ENCODE measurements at regions not wholly inside any gene's neighbourhood (a gene's known extent, or its start where the extent isn't known, plus 50 kb on each side); places are given as distances from the start of the nearest gene placed in this dataset.

GRCh38 chr16:54689072-54689865 is 241.4 kb upstream of the IRX5 start:
- TF ChIP-seq, protein P1, sequence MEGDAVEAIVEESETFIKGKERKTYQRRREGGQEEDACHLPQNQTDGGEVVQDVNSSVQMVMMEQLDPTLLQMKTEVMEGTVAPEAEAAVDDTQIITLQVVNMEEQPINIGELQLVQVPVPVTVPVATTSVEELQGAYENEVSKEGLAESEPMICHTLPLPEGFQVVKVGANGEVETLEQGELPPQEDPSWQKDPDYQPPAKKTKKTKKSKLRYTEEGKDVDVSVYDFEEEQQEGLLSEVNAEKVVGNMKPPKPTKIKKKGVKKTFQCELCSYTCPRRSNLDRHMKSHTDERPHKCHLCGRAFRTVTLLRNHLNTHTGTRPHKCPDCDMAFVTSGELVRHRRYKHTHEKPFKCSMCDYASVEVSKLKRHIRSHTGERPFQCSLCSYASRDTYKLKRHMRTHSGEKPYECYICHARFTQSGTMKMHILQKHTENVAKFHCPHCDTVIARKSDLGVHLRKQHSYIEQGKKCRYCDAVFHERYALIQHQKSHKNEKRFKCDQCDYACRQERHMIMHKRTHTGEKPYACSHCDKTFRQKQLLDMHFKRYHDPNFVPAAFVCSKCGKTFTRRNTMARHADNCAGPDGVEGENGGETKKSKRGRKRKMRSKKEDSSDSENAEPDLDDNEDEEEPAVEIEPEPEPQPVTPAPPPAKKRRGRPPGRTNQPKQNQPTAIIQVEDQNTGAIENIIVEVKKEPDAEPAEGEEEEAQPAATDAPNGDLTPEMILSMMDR (IDR thresholded peaks at IDR 0.05; ENCODE audit: control extremely low read depth, extremely low read depth, low read depth, missing control alignments) = no peak
- CTCF ChIA-PET = no interaction called here
- DNase-seq (ENCODE audit: extremely low spot score) = no peak
- POLR2A ChIA-PET = no interaction called here

GRCh38 chr16:54688339-54688738 is 242.3 kb upstream of the IRX5 start:
- DNase-seq (ENCODE audit: extremely low spot score) = no peak
- ChIA-PET POLR2A (no interaction called here), CTCF (no interaction called here)
- TF ChIP-seq, protein P1 (IDR thresholded peaks at IDR 0.05; ENCODE audit: control extremely low read depth, extremely low read depth, low read depth, missing control alignments) = no peak

DNA sequence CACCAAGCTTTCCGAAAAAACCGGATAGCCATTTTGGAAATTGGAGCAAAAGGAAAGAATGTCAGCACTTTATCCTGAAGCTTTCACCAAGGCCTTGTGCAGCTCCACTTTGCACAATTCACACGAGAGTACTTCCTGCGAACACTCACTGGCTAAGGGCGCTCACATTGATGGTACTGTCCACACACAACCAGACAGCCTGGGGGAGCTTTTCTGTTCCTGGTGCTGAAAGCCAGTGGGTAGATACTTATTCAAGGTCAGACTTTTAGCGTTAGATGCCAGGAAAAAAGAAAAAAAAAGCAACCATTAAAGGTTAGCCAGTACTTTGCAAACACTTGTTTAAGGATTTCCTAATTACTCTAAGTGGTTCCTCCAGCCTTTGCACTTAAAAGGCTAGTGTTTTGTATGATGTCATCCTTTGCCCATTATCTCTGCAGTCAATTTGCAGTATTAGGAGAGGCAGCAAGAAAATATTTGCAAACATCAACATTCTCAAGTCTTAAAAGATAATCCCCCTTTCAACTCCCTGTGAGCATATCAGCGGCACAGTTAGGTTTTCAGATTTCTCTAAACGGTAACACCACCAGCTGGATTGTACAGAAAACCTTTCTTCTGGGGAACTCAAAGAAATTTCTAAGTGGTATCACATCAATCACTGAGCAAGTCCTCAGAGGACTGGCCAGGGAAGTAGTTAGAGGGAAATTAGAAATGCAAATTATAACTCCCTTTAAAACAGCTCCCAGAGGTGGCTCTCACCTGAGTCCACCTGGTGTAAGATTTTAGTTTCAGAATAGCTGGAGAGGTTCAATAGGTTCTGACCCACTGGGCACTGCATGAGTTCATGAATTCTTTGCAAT is 243.4 kb upstream of the IRX5 start:
- POLR2A ChIA-PET = no interaction called here

GRCh38 chr16:54685682-54686081 is 245.0 kb upstream of the IRX5 start:
- POLR2A ChIA-PET = no interaction called here
- DNase-seq (ENCODE audit: extremely low spot score) = no peak
- TF ChIP-seq, protein P1 (IDR thresholded peaks at IDR 0.05; ENCODE audit: control extremely low read depth, extremely low read depth, low read depth, missing control alignments) = no peak
- CTCF ChIA-PET = no interaction called here

More for the DNA sequence above, 243.4 kb upstream of the IRX5 start:
- DNase-seq (ENCODE audit: extremely low spot score) = no peak
- TF ChIP-seq, protein P1 (IDR thresholded peaks at IDR 0.05; ENCODE audit: control extremely low read depth, extremely low read depth, low read depth, missing control alignments) = no peak
- CTCF ChIA-PET = no interaction called here

GRCh38 chr16:54679531-54679930 is 251.1 kb upstream of the IRX5 start:
- TF ChIP-seq, protein P1 (IDR thresholded peaks at IDR 0.05; ENCODE audit: control extremely low read depth, extremely low read depth, low read depth, missing control alignments) = no peak
- POLR2A ChIA-PET = no interaction called here
- DNase-seq (ENCODE audit: extremely low spot score) = no peak
- CTCF ChIA-PET = no interaction called here

DNA sequence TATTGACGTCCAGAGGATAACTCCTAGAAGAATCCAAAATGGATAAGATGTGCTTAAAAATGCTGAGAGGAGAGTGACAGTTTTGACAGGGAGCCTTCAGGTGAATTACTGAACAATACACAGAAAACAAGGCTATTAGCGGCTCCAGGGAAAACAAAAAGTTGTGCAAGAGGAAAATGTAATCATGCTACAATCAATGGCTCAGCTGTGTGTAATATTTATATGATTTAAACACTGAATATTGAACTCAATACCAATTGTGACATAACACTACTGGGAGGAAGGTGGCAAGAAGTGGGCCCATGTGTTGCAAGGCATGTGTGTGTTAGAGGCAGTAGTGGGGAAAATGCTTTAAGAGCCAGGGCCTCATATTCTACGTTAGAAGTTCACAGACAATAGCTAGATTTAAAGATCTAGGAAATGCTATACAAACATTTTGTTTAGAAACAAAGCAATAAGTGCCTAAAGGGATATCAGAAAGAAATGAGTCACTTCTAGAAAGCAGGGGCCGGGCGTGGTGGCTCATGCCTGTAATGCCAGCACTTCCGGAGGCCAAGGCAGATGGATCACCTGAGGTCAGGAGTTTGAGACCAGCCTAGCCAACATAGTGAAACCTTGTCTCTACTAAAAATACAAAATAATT is 253.2 kb upstream of the IRX5 start:
- DNase-seq (ENCODE audit: extremely low spot score) = no peak
- ChIA-PET CTCF (no interaction called here), POLR2A (no interaction called here)
- TF ChIP-seq, protein P1 (IDR thresholded peaks at IDR 0.05; ENCODE audit: control extremely low read depth, extremely low read depth, low read depth, missing control alignments) = no peak

Measured in GM10248 (cell line).